Hematopoietic multipotent progenitor cell treated with erythropoietin and hydrocortisone succinate and interleukin-3 and kit ligand, for 6 days (in vitro differentiated cells): ENCODE measurements at regions not wholly inside any gene's neighbourhood (a gene's known extent, or its start where the extent isn't known, plus 50 kb on each side); places are given as distances from the start of the nearest gene placed in this dataset.
A peak's percentile ranks its signal among the peaks of the same experiment; 100 is the strongest.

ENCODE experiments used
- DNase-seq: peaks from one replicate; pipeline ENCODE4 v3.0.0-alpha.2; 2015

DNA sequence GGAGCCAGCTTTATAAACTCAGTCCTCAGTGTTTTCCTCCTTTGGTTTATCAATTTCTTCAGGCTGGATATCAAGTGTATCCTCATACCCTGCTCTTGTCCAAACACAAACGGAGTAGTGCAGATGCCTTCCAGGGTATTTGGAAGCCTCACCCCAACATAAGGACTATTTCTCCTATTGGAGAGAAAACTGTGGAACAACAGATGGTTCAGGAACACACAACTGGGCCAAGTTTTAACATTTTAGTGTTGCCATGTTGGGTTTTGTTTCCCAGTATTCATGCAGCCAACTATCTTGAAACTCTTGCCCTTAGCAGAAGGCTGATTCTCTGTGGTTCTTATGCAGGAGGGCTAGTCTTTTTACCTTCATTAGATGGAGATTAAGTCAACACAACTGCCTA is 398.1 kb downstream of the GABRB3 start:
- DNase-seq, result no peak

DNA sequence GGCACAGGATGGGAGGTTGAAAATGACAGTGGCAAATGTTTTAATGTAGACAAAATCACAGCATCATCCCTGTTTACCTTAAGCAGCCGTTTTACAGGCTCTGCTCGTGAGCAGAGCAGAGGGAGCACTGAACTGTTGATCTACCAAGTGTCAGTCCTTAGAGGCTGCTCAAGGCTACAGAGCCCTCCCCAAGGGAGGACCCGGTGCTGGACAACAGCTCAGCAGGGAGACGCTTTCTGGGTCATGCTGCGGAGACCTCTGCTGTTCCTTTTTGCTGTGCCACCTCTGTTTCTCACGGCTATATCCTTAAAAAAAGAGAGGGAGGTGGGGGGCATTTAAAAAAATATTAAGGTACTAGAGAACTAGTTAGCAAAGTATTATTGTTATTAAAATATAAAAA is 400.2 kb downstream of the GABRB3 start:
- DNase-seq, result no peak

DNA sequence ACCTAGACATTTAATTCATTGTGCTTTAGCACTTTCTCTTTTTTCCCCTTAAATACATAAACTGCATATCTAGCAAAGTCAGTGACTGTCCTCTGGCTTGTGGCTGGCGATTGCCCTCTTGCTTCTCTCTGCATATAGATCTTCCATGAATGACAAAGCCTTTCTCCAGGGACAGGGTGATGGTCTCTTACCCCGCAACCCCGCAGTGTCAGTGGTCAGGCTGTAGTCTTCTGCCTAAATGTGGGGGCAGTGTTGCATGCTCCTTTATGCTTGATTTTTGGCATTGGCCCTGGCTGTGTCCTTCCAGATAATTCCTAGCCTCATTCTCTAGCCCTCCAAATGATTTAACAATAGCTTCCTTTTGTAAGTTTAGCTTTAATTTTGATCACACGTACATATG is 407.8 kb downstream of the GABRB3 start:
- no peak for DNase-seq

DNA sequence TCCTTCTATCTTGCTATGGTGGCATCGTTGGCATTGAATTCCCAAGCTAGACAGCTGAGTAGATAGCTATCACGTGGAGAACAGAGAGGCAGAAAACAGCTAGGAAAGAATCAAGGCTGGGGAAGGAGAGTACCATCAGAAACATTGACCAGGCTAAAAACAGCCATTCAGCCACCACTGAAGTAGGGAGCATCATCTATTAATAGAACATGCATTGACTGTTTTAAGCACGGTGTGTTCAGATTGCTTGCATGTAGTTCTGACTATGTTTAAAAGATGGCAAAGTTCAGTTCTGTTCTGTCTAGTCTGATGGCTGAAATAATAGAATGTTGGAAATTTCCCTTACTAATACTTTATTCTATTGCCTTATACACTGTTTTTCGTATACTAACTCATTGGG is 413.0 kb downstream of the GABRB3 start:
- DNase-seq, result no peak

DNA sequence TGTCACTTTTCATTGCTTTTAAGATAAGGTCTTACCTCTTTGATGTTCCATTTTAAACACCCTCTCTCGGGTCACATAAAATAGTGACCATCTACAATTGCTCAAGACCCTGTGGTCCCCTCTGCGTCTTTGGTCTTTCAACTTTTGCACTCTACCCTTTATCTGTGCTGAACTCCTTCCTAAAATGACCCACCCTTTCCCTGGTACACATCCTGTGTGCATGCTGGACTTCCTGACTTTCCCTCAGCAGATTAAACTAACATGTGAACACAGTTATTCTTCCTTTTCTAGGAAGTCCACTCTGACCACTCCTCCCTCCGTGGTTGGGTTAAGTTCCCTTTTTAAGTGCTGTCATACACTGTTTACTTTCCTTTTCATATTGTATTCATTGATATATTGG is 414.2 kb downstream of the GABRB3 start:
- DNase-seq, result no peak

DNA sequence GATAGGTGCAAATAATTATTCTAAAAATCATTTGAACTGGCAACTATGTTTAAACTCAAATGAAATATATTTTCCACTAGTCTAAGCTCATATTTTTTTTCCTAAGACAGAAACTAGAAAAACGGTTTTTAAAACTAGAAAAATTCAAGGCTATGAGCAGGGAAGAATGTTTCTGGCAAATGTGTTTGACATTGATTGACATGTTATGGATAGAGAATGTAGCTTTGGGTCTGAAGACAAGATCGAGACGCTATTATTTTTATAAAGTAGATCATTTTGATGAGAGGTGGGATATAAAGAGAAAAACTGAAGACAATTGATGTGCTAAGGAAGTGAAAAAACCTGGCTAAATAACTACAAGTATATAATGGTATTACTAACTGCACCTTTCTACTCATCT is 415.2 kb downstream of the GABRB3 start:
- no peak for DNase-seq

DNA sequence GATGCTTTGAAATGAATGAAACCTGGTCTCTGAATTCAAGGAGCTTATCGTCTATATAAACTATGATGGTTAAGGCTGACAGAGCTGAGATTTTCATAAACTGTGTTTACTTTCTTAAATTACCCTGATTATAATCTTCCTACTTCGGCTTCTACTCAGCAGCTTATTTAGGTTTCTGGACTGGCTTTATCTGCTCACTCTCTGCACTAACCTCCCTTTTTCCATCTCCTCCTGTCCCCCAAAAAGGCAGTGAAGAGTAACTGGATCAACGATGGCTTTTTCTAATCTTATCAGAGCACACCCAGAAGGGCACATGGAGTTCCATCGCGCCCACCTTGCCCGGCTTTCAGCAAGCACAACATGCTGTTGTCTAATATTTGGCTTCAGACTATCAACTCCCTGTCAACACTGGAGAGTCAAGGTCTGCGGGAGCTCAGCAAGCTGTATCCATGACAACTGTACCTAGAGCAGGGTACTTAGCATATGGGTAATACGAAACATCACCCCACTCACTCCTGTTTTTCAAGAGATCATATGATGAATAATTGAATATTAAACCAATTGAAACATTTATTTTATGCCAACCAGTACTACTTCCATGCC is 417.3 kb downstream of the GABRB3 start:
- DNase-seq, result no peak

DNA sequence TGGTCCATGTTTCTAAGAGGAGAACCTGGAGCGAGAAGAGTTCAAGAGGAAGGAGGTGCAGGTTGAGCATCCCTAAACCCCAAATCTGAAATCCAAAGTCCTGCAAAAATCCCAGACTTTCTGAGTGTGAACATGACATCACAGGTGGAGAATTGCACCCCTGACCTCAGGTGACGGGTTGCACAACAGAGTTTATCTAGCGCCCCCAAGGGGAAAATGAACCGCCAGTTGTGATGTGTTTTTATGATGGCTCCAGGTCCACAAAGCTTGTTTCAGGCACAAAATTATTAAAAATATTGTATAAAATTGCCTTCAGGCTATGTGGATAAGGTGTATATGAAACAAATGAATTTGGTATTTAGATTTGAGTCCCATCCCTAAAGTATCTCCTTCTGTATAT is 420.0 kb downstream of the GABRB3 start:
- no peak for DNase-seq

DNA sequence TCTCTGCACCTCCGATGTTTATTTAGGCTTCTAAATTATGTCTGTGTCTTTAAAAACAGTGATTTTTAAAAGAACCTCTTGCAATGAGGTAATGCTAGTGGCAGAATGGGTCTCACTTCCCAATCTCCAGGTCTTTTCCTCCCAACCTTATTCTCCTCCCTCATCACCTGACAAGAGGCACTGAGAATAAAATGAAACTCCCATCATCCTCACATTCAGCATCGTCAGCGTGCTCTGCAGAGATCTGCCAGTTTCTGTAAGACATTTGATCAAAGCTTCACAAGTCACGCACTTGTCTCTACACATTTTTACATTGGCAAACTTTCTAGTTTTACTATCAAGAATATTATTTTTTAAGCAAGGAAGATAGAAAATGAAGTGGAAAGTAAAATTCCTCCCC is 420.5 kb downstream of the GABRB3 start:
- no peak for DNase-seq

DNA sequence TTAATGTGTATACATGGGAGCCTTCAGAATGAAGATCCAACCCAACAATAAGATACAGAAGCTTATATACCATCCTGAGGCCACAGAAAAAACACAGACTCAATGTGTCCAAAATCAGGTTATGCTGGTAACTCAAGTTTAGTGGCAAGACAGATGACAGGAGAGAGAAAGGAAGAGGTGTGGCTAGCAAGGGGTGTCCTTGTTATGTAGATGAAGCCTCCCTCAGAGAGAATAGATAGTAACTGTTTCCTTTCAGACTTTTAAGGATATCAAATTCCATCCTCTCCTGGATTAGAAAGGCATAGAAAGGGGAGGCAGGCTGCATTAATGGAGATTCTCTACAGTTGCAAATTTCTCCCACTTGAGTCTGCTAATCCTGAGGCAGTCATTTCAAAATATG is 447.4 kb downstream of the GABRB3 start:
- DNase-seq, result no peak

DNA sequence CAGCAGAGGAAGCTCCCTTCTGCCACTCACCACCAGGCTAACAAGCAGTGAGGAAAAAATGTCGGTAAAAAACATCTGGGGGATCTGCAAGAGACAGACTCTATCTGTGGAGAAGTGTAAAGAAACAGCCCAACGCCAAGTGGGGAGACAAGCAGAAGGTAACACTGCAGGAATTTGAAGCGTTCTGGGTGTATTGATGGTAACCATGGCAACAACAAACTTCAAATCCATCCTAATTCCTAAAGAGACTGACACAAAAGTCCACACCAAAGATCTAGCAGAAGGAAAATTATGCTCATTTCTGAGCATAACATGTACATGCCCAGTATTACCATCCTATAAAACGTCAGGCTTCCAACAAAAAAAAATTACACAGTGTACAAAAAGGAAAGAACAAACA is 449.3 kb downstream of the GABRB3 start:
- DNase-seq, result no peak

DNA sequence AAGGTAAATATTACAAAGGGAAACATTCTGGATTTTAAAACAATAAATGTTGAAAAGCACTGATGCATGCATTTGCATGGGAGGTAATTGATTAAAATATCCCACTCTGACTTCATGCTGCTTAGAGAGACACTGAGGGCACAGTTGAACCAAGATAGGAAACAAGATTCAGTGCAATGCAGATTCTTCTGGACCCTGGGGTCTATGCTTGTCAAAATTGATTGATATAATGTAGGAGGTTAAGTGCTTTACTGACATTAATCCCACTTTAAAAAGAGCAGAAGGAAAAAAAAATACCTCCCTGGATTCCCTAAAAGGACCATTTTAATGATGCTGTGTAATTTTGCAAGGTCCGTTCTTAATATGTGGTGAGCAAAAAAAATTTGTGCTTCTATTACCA is 454.2 kb downstream of the GABRB3 start:
- no peak for DNase-seq

DNA sequence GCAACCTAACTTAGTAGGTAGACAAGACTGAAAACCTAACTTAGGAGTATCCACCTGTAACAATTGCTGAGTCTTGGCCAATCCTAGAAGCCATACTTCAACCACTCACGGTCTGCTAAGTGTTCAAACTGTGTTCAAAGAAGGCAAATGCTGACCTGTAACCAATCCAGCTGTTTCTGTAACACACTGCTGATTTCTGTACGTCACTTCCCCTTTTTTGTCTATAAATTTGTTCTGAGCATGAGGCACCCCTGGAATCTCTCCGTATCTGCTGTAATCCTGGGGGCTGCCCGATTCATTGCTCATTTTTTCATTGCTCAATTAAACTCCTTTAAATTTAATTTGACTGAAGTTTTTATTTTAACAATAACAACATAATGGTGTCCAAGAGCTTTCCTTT is 451.4 kb upstream of the ATP10A start:
- no peak for DNase-seq

DNA sequence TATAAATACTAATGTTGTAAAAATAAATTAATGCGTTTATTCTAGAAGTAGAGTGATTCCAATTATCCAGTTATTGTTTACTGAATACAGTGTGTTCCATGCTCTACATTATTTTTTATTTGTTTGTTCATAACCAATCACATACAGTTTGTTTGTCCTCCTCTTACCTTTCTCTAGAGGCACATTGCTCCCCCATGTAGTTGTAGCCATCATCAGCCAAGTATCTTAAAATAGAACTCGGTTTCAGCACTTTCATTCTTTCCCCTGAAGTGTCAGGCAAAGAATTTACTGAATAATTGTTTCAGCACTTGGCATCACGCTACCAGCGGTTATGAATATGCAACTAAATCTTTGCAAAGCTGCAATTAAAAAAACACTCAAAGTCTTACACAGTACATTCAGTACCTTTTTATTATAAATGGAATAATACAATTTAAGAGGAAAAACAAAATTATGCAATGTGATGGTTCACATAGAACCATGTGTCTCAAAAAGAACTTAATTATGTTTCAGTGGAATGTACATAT is 448.6 kb upstream of the ATP10A start:
- DNase-seq, result no peak

DNA sequence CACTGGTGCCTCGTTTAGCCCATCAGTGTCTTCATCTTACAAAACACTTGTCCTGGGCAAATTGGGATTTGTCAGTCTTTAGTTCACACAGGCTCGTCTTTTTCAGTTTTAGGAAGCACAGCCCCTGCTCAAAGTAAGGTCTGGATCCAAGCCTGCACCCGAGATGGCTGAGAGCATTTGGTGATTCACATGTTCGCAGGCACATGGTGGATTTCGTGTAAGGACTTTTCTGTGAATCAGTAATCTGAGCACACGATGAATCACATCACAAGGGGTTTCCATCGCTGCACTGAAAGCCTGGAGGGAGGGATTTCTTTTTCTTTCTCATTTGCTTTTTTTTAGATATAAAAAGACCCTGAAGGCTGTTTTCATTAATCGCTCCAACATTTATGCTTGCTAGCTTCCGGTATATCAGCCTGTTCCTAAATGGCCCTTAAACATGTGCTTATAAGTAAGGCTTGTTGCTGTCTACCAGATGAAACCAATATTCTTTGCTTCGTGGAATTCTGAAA is 435.6 kb upstream of the ATP10A start:
- DNase-seq, result no peak

DNA sequence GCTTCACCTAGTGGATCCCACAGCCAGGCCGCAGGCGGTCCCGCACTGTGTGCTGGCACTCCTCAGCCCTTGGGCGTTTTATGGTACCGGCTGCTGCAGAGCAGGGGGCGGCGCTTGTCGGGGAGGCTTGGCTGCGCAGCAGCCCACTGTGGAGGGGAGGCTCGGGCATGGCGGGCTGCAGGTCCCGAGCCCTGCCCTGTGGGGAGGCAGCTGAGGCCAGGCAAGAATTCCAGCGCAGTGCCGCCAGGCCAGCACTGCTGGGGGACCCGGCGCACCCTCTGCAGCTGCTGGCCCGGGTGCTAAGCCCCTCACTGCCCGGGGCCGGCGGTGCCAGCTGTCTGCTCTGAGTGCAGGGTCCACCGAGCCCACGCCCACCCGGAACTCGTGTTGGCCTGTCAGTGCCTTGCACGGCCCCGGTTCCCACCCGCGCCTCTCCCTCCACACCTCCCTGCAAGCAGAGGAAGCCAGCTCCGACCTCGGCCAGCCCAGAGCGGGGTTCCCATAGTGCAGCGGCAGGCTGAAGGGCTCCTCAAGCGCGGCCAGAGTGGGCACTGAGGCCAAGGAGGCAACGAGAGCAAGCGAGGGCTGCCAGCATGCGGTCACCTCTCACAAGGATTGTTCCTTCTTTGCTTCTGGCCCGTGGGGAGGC is 435.0 kb upstream of the ATP10A start:
- DNase-seq, result no peak

DNA sequence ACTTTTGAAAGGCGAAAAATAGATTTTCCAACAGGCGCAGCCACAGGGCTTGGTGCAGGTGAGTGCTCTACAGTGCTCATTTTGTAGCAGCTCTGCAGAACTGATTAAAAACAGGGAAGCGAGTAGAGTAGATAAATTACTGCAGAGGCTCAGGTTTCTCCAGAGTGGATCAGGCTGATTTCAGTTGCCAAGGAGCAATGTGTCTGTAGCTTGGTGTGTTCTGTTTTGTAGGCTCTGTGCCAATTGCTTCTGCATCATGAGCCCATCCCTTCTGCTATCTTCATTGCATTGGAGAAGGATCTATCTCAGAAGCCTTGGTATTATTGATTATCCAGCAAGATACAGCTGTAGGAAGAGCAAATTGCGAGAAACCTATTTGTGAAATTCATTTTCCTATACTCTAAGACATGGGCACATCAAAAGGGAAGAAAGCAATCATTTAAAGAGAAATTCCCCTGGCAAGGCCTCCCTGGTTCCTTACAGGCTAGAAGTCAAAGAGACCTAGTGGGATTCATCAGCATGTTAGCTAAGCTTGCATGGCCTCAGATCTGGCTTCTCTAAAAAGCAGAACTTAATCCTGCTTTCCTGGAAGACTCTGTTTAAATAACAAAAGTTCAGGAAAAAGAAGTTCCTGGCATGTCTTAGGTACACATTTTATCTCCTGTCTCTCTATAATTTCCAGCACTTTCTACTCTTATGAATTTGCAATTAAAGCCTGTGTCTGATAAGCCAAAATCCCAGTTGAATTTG is 432.4 kb upstream of the ATP10A start:
- DNase-seq, result no peak

DNA sequence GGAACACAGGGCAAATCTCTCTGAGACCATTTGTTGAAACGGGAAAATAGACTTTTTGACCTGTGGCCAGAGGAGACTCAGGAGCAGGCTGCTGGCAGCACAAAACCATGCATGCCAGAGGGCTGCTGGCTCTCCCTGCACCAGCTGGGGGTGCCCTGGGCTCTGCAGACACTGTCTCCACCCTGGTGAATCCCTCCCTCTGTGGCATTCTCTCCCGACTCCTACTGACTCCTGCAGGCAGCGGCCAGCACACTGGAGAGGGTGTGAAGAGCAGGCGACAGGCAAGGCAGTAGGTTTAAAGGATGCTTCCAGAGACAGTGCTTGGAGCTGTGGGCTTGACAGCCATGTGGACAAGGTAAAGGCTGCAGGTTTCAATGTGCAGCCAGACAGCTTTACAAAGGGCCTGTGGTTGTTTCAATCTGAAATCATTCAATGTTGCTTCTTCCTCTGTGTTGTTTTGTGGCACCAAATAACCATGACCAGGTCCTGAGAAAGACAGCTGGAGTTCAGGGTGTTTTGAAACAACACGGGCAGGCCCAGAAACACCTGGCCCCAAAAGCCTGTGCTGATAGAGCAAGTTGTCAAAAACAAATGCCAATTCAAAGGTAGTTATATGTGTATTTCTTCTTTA is 431.0 kb upstream of the ATP10A start:
- DNase-seq, result no peak

DNA sequence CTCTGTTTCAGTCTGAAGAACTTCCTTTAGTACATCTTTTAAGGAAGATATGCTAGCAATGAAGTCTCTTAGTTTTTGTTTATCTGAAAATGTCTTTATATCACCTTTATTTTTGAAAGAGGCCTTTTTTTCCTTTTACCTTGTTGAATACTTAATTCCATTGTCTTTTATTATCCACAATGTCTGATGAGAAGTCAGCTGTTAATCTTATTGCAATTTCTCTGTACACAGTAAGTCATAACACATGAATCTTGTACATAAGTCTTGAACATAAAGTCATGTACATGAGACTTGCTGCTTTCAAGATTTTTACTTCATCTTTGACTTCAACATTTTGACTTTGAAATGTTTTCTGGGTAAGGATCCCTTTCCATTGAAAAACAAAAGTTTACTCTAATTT is 424.3 kb upstream of the ATP10A start:
- peak; percentile 1 for DNase-seq

DNA sequence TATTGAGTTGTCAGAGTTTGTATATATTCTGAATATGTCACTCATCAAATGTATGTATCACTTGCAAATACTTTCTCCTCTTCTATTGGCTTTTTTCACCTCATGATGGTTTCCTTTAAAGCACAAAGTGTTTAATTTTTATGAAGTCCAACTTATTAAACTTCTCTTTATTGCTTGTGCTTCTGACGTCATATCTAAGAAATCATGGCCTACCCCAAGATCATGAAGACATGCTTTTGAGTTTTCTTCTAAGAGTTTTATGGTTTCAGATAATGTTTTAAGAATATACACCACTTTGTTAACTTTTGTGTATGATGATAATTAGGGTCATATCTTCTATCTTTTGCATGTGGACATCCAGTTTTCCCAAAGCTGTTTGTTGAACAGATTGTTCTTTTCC is 417.2 kb upstream of the ATP10A start:
- DNase-seq, result no peak

DNA sequence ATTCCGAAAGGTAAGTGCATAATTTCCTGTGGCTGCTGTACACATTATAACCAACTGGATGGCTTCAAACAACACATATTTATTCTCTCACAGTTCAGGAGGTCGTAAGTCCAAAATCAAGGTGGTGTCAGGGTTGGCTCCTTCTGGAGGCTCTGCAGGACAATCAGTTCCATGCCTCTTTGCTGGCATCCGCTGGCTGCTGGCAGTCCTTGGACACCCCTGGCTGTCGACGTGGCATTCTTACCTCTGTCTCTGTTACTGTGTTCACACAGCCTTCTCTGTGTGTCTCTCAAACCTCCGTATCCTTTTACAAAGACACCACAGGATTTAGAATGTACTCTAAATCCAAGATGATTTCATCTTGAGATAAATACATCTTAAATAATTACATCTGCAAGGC is 398.8 kb upstream of the ATP10A start:
- no peak for DNase-seq

DNA sequence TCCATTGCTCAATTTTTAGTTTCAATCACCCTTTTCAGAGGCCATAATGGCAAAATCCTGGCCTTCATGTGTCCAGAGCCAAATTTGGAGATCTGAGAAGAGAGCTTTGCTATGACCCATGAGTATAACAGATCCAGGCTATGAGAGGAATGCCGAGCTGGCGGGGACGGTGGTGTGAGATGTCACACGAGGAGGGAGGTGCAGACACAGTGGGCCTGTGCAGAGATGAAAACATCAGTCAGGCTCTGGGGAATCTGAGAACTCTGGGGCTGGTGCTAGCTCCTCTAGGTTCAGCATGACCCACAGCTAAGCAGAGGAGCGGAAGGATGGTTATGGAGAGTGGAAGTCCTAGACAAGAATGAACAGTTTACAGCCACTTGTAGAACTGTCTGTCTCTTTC is 398.3 kb upstream of the ATP10A start:
- DNase-seq, result no peak

DNA sequence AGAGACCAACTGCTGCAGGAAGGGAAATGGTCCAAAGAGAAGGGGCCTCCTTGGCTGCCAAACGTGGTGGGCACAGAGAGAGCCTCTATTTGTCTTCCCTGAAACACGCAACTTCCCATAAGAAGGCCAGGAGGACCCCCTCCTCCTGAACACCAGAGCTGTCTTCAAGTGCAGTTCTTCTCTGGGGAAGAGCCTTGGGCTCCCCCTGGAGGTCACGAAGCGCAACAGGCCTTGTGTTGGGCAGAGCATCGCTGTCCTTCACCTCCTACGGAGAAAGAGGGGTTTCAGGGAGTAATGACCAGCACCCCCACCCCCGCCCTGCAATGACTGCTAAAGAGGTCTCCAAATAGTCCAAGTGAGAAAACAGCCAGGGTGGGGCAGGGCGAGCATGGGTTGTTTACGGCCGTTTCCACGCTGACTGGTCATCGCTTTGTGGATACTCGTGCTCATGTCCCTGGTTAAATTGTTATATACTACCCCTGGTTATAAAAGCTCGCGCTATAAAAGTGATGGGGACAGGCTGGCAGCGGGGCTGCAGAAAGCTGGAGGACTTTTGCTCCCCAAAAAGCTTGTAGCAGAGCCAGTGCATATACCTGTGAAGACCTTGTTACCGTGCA is 397.5 kb upstream of the ATP10A start:
- peak; percentile 60 for DNase-seq
